AG08396 (cell line): ENCODE measurements at regions not wholly inside any gene's neighbourhood (a gene's known extent, or its start where the extent isn't known, plus 50 kb on each side); places are given as distances from the start of the nearest gene placed in this dataset.
"Not testable (repeated sequence)": the region's sequence is repeated elsewhere in the genome, so short reads cannot be mapped to it uniquely, and the experiment has no call there.

Experiments
- DNase-seq: peaks from one replicate; pipeline ENCODE4 v3.0.0; 2012; ENCODE audit warnings: low spot score, mixed read lengths

GRCh38 chr5:106699198-106699597 lies 971.5 kb downstream of the EFNA5 start:
- no peak for DNase-seq

GRCh38 chr5:106698169-106698568 lies 972.6 kb downstream of the EFNA5 start:
- DNase-seq: no peak

- no peak for DNase-seq
Measured at GRCh38 chr5:106691701-106692100, 979.0 kb downstream of the EFNA5 start.

GRCh38 chr5:106690585-106690984 lies 980.2 kb downstream of the EFNA5 start:
- DNase-seq: no peak

- no peak for DNase-seq
Measured at GRCh38 chr5:106680330-106680729, 990.4 kb downstream of the EFNA5 start.

- DNase-seq: no peak
Measured at GRCh38 chr5:106677057-106677456, 993.7 kb downstream of the EFNA5 start.

- no peak for DNase-seq
Measured at GRCh38 chr5:106675687-106676086, 995.0 kb downstream of the EFNA5 start.

GRCh38 chr5:106673941-106674340 lies 996.8 kb downstream of the EFNA5 start:
- no peak for DNase-seq

GRCh38 chr5:106661866-106662265 lies 1008.9 kb downstream of the EFNA5 start:
- no peak for DNase-seq

- DNase-seq: no peak
Measured at GRCh38 chr5:106660681-106661080, 1010.1 kb downstream of the EFNA5 start.

- no peak for DNase-seq
Measured at GRCh38 chr5:106658150-106658549, 1012.6 kb downstream of the EFNA5 start.

- DNase-seq: no peak
Measured at GRCh38 chr5:106656821-106657220, 1013.9 kb downstream of the EFNA5 start.

- no peak for DNase-seq
Measured at GRCh38 chr5:106649031-106649430, 1021.7 kb downstream of the EFNA5 start.

- DNase-seq: no peak
Measured at GRCh38 chr5:106648401-106648800, 1022.3 kb downstream of the EFNA5 start.

- DNase-seq: no peak
Measured at GRCh38 chr5:106646106-106646505, 1024.6 kb downstream of the EFNA5 start.

- DNase-seq: no peak
Measured at GRCh38 chr5:106640511-106640910, 1030.2 kb downstream of the EFNA5 start.

GRCh38 chr5:106639488-106639887 lies 1031.2 kb downstream of the EFNA5 start:
- no peak for DNase-seq

- DNase-seq: no peak
Measured at GRCh38 chr5:106637275-106637674, 1033.5 kb downstream of the EFNA5 start.

GRCh38 chr5:106634375-106634774 lies 1036.4 kb downstream of the EFNA5 start:
- no peak for DNase-seq

GRCh38 chr5:106633825-106634224 lies 1036.9 kb downstream of the EFNA5 start:
- DNase-seq: no peak

GRCh38 chr5:106628456-106628855 lies 1042.3 kb downstream of the EFNA5 start:
- not testable (repeated sequence) for DNase-seq

- no peak for DNase-seq
Measured at GRCh38 chr5:106610041-106610440, 1060.7 kb downstream of the EFNA5 start.

GRCh38 chr5:106601620-106602019 lies 1069.1 kb downstream of the EFNA5 start:
- no peak for DNase-seq

GRCh38 chr5:106600803-106601202 lies 1069.9 kb downstream of the EFNA5 start:
- DNase-seq: no peak

- no peak for DNase-seq
Measured at GRCh38 chr5:106595864-106596263, 1074.9 kb downstream of the EFNA5 start.
